Neural crest cell (in vitro differentiated cells): ENCODE measurements at regions not wholly inside any gene's neighbourhood (a gene's known extent, or its start where the extent isn't known, plus 50 kb on each side); places are given as distances from the start of the nearest gene placed in this dataset.

ENCODE experiments used
- DNase-seq: peaks from one replicate; pipeline ENCODE4 v3.0.0; 2021; ENCODE audit warnings: low read depth, mixed read lengths, low spot score
- H3K27ac Mint-ChIP-seq: one replicate; pipeline ENCODE4 v1.8.0; 2021; ENCODE audit warnings: mild to moderate bottlenecking, mixed read lengths; ENCODE audit not compliant: unreplicated experiment
- H3K27me3 Mint-ChIP-seq: 2 replicates; pipeline ENCODE4 v1.8.0; 2021; ENCODE audit warnings: low read depth, mild to moderate bottlenecking, mixed read lengths
- H3K36me3 Mint-ChIP-seq: 2 replicates; pipeline ENCODE4 v1.8.0; 2021; ENCODE audit warnings: low read depth, mild to moderate bottlenecking, mixed read lengths
- H3K4me1 Mint-ChIP-seq: 2 replicates; pipeline ENCODE4 v1.8.0; 2021; ENCODE audit warnings: mixed read lengths
- H3K4me3 Mint-ChIP-seq: one replicate; pipeline ENCODE4 v1.8.0; 2021; ENCODE audit warnings: mild to moderate bottlenecking, mixed read lengths
- H3K9me3 Mint-ChIP-seq: 2 replicates; pipeline ENCODE4 v1.8.0; 2021; ENCODE audit warnings: mixed read lengths
- TF ChIP-seq, protein P1 (sequence below): fragments of 200-600 bp; sonication (generic); conservative IDR thresholded peaks from 2 replicates; pipeline ENCODE4 v1.5.0; 2021; ENCODE audit warnings: antibody characterized with exemption, mild to moderate bottlenecking

DNA sequence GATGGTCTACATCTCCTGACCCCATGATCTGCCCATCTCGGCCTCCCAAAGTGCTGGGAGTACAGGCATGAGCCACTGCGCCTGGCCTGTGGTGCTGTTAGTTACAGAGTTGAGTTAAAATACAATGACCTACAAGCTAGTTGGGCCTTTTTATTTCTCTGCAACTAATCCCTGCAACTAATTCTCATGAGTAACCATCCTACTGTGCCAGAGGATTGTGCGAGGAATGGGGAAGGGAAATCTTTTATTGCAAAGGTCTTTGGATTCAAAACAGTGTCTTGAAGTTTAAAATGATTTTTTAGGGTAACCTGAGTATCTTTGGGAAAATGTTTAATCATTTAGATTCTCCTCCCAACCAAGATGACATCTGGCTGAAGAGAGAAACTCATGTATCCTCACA, 88.8 kb upstream of the RMDN2 start:
- Mint-ChIP-seq H3K4me1 (peaks cover 5% of the 10 kb centered on the region), H3K27ac (no peak overlapping the region), H3K9me3 (no peaks in the 10 kb centered on the region), H3K27me3 (peaks cover 8% of the 10 kb centered on the region), H3K36me3 (no peaks in the 10 kb centered on the region), H3K4me3 (no peak overlapping the region)
- TF ChIP-seq, protein P1, sequence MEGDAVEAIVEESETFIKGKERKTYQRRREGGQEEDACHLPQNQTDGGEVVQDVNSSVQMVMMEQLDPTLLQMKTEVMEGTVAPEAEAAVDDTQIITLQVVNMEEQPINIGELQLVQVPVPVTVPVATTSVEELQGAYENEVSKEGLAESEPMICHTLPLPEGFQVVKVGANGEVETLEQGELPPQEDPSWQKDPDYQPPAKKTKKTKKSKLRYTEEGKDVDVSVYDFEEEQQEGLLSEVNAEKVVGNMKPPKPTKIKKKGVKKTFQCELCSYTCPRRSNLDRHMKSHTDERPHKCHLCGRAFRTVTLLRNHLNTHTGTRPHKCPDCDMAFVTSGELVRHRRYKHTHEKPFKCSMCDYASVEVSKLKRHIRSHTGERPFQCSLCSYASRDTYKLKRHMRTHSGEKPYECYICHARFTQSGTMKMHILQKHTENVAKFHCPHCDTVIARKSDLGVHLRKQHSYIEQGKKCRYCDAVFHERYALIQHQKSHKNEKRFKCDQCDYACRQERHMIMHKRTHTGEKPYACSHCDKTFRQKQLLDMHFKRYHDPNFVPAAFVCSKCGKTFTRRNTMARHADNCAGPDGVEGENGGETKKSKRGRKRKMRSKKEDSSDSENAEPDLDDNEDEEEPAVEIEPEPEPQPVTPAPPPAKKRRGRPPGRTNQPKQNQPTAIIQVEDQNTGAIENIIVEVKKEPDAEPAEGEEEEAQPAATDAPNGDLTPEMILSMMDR = no peak
- no peak for DNase-seq

DNA sequence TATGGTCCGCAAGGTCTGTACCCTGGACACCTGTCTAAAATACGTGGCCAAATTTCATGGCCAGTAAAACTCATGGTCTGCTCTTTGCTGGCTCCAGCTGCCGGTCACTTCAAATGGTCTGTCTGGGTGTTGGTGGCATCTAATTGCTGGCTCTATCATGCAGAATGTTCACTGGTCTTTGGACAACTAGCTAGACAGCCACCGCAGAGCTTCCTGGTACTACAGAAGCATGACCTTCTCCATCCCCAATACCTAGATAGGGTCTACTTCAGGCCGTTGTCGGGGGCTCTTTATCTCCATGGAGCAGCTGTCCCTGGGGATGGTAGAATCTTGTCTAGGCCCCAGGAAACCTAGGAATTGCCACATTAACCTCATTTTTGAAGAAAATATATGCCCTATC, 88.4 kb upstream of the RMDN2 start:
- no peak overlapping the region for H3K4me3 Mint-ChIP-seq
- no peaks in the 10 kb centered on the region for H3K36me3 Mint-ChIP-seq
- peaks cover 5% of the 10 kb centered on the region for H3K4me1 Mint-ChIP-seq
- peaks cover 10% of the 10 kb centered on the region for H3K27me3 Mint-ChIP-seq
- no peak overlapping the region for H3K27ac Mint-ChIP-seq
- no peak for DNase-seq
- no peaks in the 10 kb centered on the region for H3K9me3 Mint-ChIP-seq
- TF ChIP-seq, protein P1 = no peak

DNA sequence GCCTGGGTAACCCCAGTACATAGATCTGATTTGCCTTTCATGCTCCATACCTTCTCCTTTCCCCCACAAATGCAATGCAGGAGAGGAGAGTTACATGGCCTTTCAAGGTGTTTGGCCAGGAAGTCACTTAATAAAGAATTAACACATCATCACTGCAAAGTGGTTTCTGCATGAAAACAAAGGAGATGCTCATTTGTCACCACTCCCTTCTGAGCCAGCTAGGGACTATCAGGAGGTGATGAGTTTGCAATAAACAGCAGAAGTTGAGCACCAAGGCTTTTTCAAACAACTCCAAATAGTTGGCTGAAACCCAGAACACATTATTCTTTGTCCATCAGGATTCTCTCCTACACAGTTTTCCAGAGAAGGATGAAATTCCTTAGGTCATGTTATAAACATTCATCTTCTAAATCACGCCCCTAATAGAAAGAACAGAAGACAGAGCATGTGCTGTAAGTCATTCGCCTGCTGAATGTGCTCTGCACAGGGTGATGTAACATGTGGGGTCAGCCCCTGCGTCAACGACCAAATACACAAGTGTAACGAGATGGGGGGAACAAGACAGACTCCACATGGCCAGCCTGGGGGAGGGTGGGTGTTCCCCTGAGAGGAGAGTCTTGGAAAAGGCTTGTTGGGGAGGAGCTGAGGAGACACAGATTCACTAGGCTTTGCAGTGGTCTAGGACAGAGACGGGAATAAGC, 87.3 kb upstream of the RMDN2 start:
- peaks cover under 1% of the 10 kb centered on the region for H3K4me1 Mint-ChIP-seq
- no peaks in the 10 kb centered on the region for H3K9me3 Mint-ChIP-seq
- DNase-seq = no peak

DNA sequence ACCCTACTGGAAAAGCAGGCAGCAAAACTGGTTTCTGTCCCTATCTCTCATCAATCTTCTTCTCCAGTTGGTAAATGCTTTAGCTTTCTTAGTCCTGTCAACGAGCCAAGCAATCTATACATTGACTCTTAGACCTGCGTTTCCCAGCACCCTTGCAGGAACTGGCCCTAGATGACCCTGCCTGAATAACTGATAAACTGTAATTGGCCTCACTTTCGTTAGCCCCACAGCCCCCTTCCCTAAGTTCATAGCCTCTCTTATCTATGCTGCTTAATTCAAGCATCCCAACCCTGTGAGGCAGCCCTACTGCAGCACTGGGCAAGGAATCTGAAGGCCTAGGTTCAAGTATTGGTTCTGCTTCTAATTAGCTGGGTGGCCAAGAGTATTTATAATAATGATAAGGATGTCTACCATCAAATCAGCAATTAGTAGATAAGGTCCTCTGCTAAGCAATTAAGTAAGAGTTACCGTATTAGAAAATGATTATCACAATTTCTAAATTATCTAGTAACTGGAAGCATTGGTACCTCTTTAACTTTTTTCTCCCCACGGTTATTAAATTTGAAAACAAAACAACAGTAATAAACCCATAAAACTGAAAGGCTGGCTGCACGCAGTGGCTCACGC, 86.4 kb upstream of the RMDN2 start:
- Mint-ChIP-seq H3K27ac (no peak overlapping the region), H3K36me3 (no peaks in the 10 kb centered on the region), H3K9me3 (no peaks in the 10 kb centered on the region), H3K4me1 (no peaks in the 10 kb centered on the region), H3K27me3 (peaks cover 20% of the 10 kb centered on the region), H3K4me3 (no peak overlapping the region)
- DNase-seq = no peak
- TF ChIP-seq, protein P1 = no peak

More for the DNA sequence above, 87.3 kb upstream of the RMDN2 start:
- TF ChIP-seq, protein P1 = no peak
- H3K27me3 Mint-ChIP-seq = peaks cover 14% of the 10 kb centered on the region
- H3K36me3 Mint-ChIP-seq = no peaks in the 10 kb centered on the region
- H3K27ac Mint-ChIP-seq = no peak overlapping the region
- H3K4me3 Mint-ChIP-seq = no peak overlapping the region

GRCh38 chr2:37839991-37840390, 85.1 kb upstream of the RMDN2 start:
- Mint-ChIP-seq H3K9me3 (no peaks in the 10 kb centered on the region), H3K27ac (no peak overlapping the region), H3K36me3 (no peaks in the 10 kb centered on the region), H3K4me3 (no peak overlapping the region), H3K27me3 (peaks cover 26% of the 10 kb centered on the region), H3K4me1 (no peaks in the 10 kb centered on the region)
- TF ChIP-seq, protein P1 = no peak
- DNase-seq = no peak
